ENCODE measurements at regions not wholly inside any gene's neighbourhood (a gene's known extent, or its start where the extent isn't known, plus 50 kb on each side); places are given as distances from the start of the nearest gene placed in this dataset.

DNA sequence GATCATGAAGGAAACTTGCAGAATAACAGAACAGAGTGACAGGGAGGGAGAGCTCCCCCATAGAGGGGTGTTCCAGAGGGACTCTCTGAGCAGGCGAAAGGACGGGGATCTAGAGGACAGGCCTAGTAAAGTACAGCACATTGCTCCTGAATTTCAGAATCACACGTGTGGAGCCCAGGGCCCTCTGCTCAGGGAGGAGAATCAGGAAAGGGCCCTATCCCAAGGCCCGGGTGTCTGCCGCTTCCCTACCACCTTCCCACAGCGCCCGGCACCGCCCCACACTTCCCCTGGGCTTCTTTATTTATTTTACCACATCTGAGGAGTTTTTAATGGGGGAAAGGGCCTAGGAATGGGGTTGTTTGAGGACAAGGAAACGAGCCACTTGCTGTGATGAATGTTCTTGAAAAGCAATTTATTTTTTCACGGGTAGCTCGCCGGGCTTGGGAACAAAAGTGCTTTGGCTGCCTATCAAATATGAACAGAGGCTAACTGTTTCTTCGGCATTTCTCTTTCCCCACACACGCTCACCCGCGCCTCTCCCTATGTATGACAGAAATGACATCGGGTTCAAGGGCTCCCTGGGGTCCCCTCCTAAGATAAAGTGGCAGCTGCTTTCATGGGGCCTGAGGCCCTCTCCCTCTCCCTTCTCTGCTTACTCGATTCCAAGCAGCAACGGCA is 79.3 kb upstream of the GLI2 start (continued):
- TF ChIP-seq, protein P1, sequence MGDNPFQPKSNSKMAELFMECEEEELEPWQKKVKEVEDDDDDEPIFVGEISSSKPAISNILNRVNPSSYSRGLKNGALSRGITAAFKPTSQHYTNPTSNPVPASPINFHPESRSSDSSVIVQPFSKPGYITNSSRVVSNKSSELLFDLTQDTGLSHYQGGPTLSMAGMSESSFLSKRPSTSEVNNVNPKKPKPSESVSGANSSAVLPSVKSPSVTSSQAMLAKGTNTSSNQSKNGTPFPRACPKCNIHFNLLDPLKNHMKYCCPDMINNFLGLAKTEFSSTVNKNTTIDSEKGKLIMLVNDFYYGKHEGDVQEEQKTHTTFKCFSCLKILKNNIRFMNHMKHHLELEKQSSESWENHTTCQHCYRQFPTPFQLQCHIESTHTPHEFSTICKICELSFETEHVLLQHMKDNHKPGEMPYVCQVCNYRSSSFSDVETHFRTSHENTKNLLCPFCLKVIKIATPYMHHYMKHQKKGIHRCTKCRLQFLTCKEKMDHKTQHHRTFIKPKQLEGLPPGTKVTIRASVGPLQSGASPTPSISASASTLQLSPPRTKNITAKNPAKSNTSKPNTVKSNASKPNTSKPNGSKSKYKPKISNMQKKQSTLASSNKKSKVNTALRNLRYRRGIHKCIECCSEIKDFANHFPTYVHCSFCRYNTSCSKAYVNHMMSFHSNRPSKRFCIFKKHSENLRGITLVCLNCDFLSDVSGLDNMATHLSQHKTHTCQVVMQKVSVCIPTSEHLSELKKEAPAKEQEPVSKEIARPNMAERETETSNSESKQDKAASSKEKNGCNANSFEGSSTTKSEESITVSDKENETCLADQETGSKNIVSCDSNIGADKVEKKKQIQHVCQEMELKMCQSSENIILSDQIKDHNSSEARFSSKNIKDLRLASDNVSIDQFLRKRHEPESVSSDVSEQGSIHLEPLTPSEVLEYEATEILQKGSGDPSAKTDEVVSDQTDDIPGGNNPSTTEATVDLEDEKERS (tag by site-specific recombination; IDR thresholded peaks at IDR 0.05) = no peak

DNA sequence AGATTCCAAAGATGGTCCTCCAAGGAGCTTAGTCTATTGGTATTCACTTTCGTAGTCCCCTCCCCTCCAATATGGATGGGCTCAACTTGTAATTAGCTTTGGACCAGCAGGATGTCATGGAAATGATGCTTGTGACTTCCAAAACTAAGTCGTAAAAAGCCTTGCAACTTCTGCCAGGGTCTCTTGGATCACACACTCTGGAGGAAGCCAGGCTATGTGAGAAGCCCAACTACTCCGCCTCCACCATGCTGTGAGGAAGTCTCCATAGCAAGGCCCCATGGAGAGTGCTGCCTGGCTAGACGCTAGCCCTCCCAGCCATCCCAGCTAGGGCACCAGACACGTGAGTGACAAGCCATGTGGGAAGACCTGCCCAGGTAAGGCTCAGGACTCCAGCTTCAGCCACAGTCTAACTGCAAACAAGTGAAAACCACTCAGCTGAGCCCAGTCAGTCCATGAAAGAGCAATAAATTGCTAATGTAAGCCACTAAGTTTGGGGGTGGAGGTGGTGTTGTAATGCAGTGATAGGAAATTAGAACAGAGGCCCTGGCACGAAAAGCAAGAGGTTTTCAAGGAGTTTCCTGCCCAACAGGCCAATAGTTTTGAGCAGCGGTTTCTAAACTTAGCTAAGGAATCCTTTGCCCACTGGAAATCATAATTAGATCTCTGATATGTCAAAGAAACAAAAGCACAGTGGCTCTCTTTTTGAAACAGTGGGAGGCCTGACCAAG is 77.5 kb upstream of the GLI2 start:
- Histone ChIP-seq H3K9me3 (ENCODE audit: control insufficient read depth, insufficient read depth, low read depth, low read length) (no peaks in the 10 kb centered on the region), H3K27ac (ENCODE audit: extremely low read depth, low read depth, low read length) (no peak overlapping the region), H3K4me1 (ENCODE audit: control insufficient read depth, insufficient read depth, low read length) (no peaks in the 10 kb centered on the region), H3K4me3 (ENCODE audit: low read depth, low read length) (no peak overlapping the region), H3K36me3 (ENCODE audit: control insufficient read depth in 2 of 2, insufficient read depth in 1 of 2, low read length in 2 of 2) (no peaks in the 10 kb centered on the region)
- POLR2A ChIA-PET = no interaction called here
- TF ChIP-seq, protein P2, sequence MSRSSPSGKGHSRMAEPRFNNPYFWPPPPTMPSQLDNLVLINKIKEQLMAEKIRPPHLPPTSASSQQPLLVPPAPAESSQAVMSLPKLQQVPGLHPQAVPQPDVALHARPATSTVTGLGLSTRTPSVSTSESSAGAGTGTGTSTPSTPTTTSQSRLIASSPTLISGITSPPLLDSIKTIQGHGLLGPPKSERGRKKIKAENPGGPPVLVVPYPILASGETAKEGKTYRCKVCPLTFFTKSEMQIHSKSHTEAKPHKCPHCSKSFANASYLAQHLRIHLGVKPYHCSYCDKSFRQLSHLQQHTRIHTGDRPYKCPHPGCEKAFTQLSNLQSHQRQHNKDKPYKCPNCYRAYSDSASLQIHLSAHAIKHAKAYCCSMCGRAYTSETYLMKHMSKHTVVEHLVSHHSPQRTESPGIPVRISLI (tag by site-specific recombination; IDR thresholded peaks at IDR 0.05) = no peak
- TF ChIP-seq ZNF114 (tag by site-specific recombination; IDR thresholded peaks at IDR 0.05) = no peak
- TF ChIP-seq ZIC2 (tag by site-specific recombination; IDR thresholded peaks at IDR 0.05) = peak; percentile 68
- TF ChIP-seq TRIM28 (IDR thresholded peaks at IDR 0.05; ENCODE audit: borderline replicate concordance, low read length) = peak; percentile 43; the same call in 1 of the 2 replicates
- TF ChIP-seq, protein P1 (tag by site-specific recombination; IDR thresholded peaks at IDR 0.05) = no peak
- TF ChIP-seq, protein P3, sequence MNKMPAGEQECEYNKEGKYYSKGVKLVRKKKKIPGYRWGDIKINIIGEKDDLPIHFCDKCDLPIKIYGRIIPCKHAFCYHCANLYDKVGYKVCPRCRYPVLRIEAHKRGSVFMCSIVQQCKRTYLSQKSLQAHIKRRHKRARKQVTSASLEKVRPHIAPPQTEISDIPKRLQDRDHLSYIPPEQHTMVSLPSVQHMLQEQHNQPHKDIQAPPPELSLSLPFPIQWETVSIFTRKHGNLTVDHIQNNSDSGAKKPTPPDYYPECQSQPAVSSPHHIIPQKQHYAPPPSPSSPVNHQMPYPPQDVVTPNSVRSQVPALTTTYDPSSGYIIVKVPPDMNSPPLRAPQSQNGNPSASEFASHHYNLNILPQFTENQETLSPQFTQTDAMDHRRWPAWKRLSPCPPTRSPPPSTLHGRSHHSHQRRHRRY (tag by site-specific recombination; IDR thresholded peaks at IDR 0.05) = no peak
- CTCF ChIA-PET = interaction anchor here (0.5 to 1.1 kb wide), 3 partner anchors 19 to 254 kb away, joined by 3 to 5 read pairs (median 3); no protein-coding TSS in a partner anchor

DNA sequence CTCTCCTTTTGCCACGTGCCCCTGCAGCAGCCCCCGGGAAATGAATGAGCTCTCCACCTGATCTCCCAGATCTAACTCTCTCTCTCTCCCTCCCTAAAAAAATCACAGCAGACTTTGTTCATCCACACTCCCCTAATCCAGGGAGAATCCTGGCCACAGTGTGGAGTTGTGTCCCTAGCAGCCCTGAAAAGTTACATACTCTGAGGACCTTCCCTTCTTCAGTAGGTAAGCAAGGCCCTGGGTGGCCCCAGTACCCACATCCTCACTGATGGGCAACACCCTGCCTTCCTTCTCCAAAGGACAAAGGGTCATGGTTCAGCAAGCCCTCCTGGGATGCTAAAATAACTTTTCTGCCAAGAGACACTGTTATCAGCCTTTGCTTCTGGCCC is 76.9 kb upstream of the GLI2 start:
- no peak overlapping the region for H3K4me3 ChIP-seq (ENCODE audit: low read depth, low read length)
- H3K4me1 ChIP-seq (ENCODE audit: control insufficient read depth, insufficient read depth, low read length) = no peaks in the 10 kb centered on the region
- CTCF ChIA-PET = interaction anchor here (0.5 to 0.7 kb wide), 3 partner anchors 15 to 255 kb away, joined by 3 to 4 read pairs (median 3); no protein-coding TSS in a partner anchor
- H3K36me3 ChIP-seq (ENCODE audit: control insufficient read depth in 2 of 2, insufficient read depth in 1 of 2, low read length in 2 of 2) = no peaks in the 10 kb centered on the region
- POLR2A ChIA-PET = no interaction called here
- no peaks in the 10 kb centered on the region for H3K9me3 ChIP-seq (ENCODE audit: control insufficient read depth, insufficient read depth, low read depth, low read length)
- no peak overlapping the region for H3K27ac ChIP-seq (ENCODE audit: extremely low read depth, low read depth, low read length)
- TF ChIP-seq ZNF654 (tag by site-specific recombination; IDR thresholded peaks at IDR 0.05; ENCODE audit: low read depth) (no peak), ZNF555 (tag by site-specific recombination; conservative IDR thresholded peaks at IDR 0.05) (no peak), ZNF830 (tag by site-specific recombination; IDR thresholded peaks at IDR 0.05; ENCODE audit: low read depth) (no peak), ZNF175 (tag by site-specific recombination; IDR thresholded peaks at IDR 0.05) (no peak), ZNF621 (tag by site-specific recombination; IDR thresholded peaks at IDR 0.05) (no peak), ZNF571 (tag by site-specific recombination; IDR thresholded peaks at IDR 0.05) (no peak), ZNF521 (tag by site-specific recombination; IDR thresholded peaks at IDR 0.05) (no peak)
- TF ChIP-seq, protein P4, sequence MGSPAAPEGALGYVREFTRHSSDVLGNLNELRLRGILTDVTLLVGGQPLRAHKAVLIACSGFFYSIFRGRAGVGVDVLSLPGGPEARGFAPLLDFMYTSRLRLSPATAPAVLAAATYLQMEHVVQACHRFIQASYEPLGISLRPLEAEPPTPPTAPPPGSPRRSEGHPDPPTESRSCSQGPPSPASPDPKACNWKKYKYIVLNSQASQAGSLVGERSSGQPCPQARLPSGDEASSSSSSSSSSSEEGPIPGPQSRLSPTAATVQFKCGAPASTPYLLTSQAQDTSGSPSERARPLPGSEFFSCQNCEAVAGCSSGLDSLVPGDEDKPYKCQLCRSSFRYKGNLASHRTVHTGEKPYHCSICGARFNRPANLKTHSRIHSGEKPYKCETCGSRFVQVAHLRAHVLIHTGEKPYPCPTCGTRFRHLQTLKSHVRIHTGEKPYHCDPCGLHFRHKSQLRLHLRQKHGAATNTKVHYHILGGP (tag by site-specific recombination; IDR thresholded peaks at IDR 0.05) = no peak
- TF ChIP-seq, protein P5, sequence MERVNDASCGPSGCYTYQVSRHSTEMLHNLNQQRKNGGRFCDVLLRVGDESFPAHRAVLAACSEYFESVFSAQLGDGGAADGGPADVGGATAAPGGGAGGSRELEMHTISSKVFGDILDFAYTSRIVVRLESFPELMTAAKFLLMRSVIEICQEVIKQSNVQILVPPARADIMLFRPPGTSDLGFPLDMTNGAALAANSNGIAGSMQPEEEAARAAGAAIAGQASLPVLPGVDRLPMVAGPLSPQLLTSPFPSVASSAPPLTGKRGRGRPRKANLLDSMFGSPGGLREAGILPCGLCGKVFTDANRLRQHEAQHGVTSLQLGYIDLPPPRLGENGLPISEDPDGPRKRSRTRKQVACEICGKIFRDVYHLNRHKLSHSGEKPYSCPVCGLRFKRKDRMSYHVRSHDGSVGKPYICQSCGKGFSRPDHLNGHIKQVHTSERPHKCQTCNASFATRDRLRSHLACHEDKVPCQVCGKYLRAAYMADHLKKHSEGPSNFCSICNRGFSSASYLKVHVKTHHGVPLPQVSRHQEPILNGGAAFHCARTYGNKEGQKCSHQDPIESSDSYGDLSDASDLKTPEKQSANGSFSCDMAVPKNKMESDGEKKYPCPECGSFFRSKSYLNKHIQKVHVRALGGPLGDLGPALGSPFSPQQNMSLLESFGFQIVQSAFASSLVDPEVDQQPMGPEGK (tag by site-specific recombination; IDR thresholded peaks at IDR 0.05) = no peak
- TF ChIP-seq, protein P6, sequence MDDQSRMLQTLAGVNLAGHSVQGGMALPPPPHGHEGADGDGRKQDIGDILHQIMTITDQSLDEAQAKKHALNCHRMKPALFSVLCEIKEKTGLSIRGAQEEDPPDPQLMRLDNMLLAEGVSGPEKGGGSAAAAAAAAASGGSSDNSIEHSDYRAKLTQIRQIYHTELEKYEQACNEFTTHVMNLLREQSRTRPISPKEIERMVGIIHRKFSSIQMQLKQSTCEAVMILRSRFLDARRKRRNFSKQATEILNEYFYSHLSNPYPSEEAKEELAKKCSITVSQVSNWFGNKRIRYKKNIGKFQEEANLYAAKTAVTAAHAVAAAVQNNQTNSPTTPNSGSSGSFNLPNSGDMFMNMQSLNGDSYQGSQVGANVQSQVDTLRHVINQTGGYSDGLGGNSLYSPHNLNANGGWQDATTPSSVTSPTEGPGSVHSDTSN (CRISPR knock-in tag; IDR thresholded peaks at IDR 0.05) = no peak
